ENCODE measurements at regions not wholly inside any gene's neighbourhood (a gene's known extent, or its start where the extent isn't known, plus 50 kb on each side); places are given as distances from the start of the nearest gene placed in this dataset.

DNA sequence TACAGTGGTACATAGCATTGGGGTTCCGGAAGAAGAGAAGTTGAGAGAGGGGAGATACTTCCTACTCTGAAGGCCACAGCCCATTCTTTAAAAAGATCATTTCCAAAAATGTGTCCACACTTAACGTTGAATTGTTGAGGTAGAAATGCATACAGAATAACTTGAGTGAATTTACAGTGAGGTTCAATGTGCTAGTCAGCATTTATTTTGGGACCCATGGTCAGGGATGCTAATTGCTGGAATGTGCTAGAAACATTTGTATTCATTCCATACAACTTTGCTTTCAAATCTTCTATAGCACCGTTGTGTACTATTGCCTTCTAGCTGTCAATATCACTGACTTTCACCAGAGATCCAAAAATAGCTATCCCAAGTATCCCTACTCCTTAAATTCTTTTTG is 325.9 kb downstream of the SATB2 start:
- H3K4me2 ChIP-seq (ENCODE audit: insufficient read depth, low read length): no peak overlapping the region
- TF ChIP-seq EZH2 (IDR thresholded peaks at IDR 0.05; ENCODE audit: borderline replicate concordance, low read depth, low read length, severe bottlenecking) (no peak), GATA2 (IDR thresholded peaks at IDR 0.05; ENCODE audit: insufficient read depth, insufficient read length, low read depth, low read length) (no peak), JUN (IDR thresholded peaks at IDR 0.05; ENCODE audit: borderline replicate concordance, insufficient read depth, insufficient read length, low read depth) (no peak), MAX (IDR thresholded peaks at IDR 0.05; ENCODE audit: insufficient read depth, insufficient read length) (no peak), POLR2AphosphoS5 (IDR thresholded peaks at IDR 0.05; ENCODE audit: insufficient read depth, low read depth, low read length) (no peak), POLR2A (IDR thresholded peaks at IDR 0.05; ENCODE audit: low read depth, low read length) (no peak), MYC (IDR thresholded peaks at IDR 0.05; ENCODE audit: low read depth, low read length) (no peak), FOS (IDR thresholded peaks at IDR 0.05; ENCODE audit: borderline replicate concordance, insufficient read depth, low read length) (no peak)
- TF ChIP-seq, protein P1, sequence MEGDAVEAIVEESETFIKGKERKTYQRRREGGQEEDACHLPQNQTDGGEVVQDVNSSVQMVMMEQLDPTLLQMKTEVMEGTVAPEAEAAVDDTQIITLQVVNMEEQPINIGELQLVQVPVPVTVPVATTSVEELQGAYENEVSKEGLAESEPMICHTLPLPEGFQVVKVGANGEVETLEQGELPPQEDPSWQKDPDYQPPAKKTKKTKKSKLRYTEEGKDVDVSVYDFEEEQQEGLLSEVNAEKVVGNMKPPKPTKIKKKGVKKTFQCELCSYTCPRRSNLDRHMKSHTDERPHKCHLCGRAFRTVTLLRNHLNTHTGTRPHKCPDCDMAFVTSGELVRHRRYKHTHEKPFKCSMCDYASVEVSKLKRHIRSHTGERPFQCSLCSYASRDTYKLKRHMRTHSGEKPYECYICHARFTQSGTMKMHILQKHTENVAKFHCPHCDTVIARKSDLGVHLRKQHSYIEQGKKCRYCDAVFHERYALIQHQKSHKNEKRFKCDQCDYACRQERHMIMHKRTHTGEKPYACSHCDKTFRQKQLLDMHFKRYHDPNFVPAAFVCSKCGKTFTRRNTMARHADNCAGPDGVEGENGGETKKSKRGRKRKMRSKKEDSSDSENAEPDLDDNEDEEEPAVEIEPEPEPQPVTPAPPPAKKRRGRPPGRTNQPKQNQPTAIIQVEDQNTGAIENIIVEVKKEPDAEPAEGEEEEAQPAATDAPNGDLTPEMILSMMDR (IDR thresholded peaks at IDR 0.05; ENCODE audit: extremely low read depth in 1 of 2, insufficient read depth in 1 of 2, low read depth in 1 of 2, low read length in 2 of 2): no peak
- POLR2A ChIA-PET: no interaction called here
- no peaks in the 10 kb centered on the region for H3K9me1 ChIP-seq (replicated peaks; ENCODE audit: control insufficient read depth, extremely low read depth, insufficient read depth, low read length)
- no peak overlapping the region for H3K9ac ChIP-seq (replicated peaks; ENCODE audit: extremely low read depth, insufficient read depth, low read length)
- H3K79me2 ChIP-seq (ENCODE audit: control insufficient read depth, insufficient read depth, low read length): no peaks in the 10 kb centered on the region
- H3K27ac ChIP-seq (ENCODE audit: insufficient read depth, low read depth, low read length): no peak overlapping the region
- BruUV-seq (replicated peaks): no TSS peak
- no peak overlapping the region for H3K4me3 ChIP-seq (replicated peaks in 1 of 3; ENCODE audit: insufficient read depth in 1 of 3, low read depth in 1 of 3, low read length in 3 of 3)
- dilution Hi-C loops (cut with MboI; ENCODE audit: extremely low pct_ligation_motif_present, low sequenced_read_pairs) (no loop called here), intact Hi-C loops (cut with micrococcal nuclease) (no loop called here)
- H4K20me1 ChIP-seq (replicated peaks; ENCODE audit: control insufficient read depth, extremely low read depth, insufficient read depth, low read length): no peaks in the 10 kb centered on the region
- H3K9me3 ChIP-seq (replicated peaks; ENCODE audit: control insufficient read depth, insufficient read depth, low read length): no peaks in the 10 kb centered on the region
- H3K36me3 ChIP-seq (ENCODE audit: control insufficient read depth in 2 of 2, extremely low read depth in 1 of 2, insufficient read depth in 2 of 2, low read length in 2 of 2): no peaks in the 10 kb centered on the region
- CTCF ChIA-PET: no interaction called here
- FAIRE-seq (no peak), DNase-seq (ENCODE audit: low read depth, low spot score) (no peak)
- H3K27me3 ChIP-seq (ENCODE audit: control insufficient read depth in 2 of 2, insufficient read depth in 2 of 2, low read length in 2 of 2): no peaks in the 10 kb centered on the region
- H2AFZ ChIP-seq (ENCODE audit: low read depth, low read length): no peak overlapping the region
- H3K4me1 ChIP-seq (ENCODE audit: control insufficient read depth, extremely low read depth, insufficient read depth, low read length): no peaks in the 10 kb centered on the region
